T-helper 1 cell treated with Interleukin-12 subunit alpha and Interleukin-12 subunit beta and Interleukin-4 antibody, amounts not matched to agents 30 μg/mL and 1 μg/mL, for 36 hours (primary cell): ENCODE measurements at regions not wholly inside any gene's neighbourhood (a gene's known extent, or its start where the extent isn't known, plus 50 kb on each side); places are given as distances from the start of the nearest gene placed in this dataset.

Experiments used
- H3K27ac Mint-ChIP-seq: one replicate; pipeline ENCODE4 v1.8.0; 2021; ENCODE audit warnings: mild to moderate bottlenecking, mixed read lengths
- H3K27me3 Mint-ChIP-seq: one replicate; pipeline ENCODE4 v1.8.0; 2021; ENCODE audit warnings: low read depth, mixed read lengths
- H3K36me3 Mint-ChIP-seq: one replicate; pipeline ENCODE4 v1.8.0; 2021; ENCODE audit warnings: low read depth, mixed read lengths
- H3K4me1 Mint-ChIP-seq: one replicate; pipeline ENCODE4 v1.8.0; 2021; ENCODE audit warnings: low read depth, mixed read lengths
- H3K4me3 Mint-ChIP-seq: one replicate; pipeline ENCODE4 v1.8.0; 2021; ENCODE audit warnings: mild to moderate bottlenecking, moderate library complexity, mixed read lengths
- H3K9me3 Mint-ChIP-seq: one replicate; pipeline ENCODE4 v1.8.0; 2021; ENCODE audit warnings: mixed read lengths

DNA sequence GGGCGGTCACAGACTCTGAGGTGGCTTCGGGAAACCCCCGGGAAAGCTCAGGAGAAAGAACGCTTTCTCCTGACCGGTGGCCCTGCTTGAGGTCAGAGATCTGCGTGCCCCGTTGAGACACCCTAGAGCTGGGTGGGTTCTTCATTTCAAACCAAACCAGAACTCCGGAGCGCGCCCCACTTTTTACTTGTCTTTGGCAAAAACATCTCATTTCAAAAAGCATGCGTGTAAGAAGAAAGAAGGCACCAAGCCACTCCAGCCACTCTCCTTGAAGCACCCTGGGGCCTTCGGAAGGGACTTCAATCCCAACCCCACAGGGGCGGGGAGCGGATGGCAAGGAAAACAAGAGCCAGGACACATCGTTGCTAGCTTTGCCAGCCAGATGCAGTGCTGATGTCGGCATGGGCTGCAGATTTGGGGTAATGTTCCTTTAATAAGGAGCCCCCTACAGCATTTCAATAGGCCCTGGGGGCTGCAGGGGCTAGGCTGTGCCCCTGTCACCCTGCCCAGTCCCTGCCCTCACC lies 171.7 kb downstream of the ERCC6L2 start:
- no peak overlapping the region for H3K27ac Mint-ChIP-seq
- H3K36me3 Mint-ChIP-seq: no peaks in the 10 kb centered on the region
- H3K4me1 Mint-ChIP-seq: no peaks in the 10 kb centered on the region
- no peaks in the 10 kb centered on the region for H3K27me3 Mint-ChIP-seq
- H3K4me3 Mint-ChIP-seq: no peak overlapping the region
- no peaks in the 10 kb centered on the region for H3K9me3 Mint-ChIP-seq

DNA sequence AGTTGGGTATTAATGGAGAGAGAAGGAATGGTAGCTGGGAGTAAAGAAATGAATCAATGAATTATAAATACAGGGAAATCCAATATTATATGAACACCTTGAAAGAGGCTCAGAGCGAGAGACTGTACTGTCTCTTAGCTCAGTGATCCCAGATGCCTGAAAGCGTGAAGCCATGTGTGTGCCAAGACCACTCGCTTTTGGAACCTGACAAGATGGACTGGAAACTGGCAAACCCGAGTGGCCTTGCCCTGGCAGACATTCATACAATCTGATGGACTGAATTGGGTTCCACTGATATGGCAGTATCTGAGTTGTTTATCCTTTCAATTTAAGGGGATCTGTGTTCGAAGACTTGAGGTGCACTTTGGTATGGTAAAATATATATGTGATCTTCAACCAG lies 170.3 kb downstream of the ERCC6L2 start:
- no peaks in the 10 kb centered on the region for H3K9me3 Mint-ChIP-seq
- no peaks in the 10 kb centered on the region for H3K4me1 Mint-ChIP-seq
- no peak overlapping the region for H3K27ac Mint-ChIP-seq
- no peak overlapping the region for H3K4me3 Mint-ChIP-seq
- H3K36me3 Mint-ChIP-seq: no peaks in the 10 kb centered on the region
- no peaks in the 10 kb centered on the region for H3K27me3 Mint-ChIP-seq

DNA sequence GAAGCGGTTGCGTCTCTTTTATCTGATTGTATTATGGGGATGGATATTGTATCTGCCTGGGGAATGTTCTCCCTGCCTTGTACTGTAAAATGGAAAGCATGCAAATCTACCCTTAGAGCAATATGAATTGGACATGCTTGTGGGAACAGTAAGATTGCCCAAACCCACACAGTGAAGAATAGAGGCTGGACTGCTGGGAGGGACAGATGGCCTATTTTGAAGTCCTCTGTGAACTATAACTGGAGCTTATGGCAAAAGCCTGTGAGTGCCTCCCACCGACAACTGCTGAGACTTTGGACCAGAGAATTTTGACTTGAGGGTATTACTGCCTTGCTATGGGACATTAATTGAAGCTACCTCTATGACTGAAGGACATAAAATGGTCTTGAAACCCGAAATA lies 168.9 kb downstream of the ERCC6L2 start:
- peaks cover under 1% of the 10 kb centered on the region for H3K9me3 Mint-ChIP-seq
- no peak overlapping the region for H3K27ac Mint-ChIP-seq

DNA sequence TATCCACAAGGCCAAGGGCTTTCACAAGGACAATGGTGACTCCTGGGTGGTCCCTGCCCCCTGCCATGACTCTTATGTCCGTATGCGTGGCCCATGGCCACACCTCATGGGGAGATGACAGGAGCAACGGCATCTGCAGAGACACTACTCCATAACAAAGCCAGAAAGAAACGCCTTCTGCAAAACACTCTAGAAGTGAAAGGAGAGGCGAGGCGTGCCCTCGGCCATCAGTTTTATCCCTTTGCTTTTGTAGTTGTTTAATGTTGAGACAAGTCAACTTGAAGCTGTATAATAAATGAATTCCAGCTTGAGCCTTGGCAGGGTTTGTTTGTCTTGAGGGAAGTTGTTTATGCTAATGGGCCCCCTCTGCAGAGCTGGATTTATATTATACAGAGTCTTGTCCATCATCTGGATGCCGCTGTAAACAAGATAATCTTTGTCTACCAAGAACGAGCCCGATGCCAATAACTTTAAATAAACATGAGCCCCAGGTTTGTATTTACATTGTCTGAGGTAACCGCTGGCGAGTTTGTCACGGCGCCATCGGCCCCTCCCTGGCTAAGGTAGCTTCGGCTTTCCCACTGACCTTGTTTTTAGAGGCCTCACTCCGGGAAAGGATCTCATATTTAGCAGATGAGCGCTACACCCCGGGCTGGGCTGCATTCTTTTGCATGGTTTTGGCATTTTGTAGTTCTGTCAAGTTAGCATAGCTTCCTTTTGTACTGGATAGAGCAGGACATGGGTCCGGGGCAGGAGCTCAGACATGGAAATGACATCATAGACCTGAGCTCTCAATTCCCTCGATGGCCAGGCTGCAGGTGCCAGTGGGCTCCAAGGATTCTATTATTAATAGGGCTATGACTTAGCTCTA lies 165.3 kb downstream of the ERCC6L2 start:
- Mint-ChIP-seq H3K27ac (no peak overlapping the region), H3K4me3 (no peak overlapping the region), H3K9me3 (peaks cover 32% of the 10 kb centered on the region), H3K4me1 (peaks cover 4% of the 10 kb centered on the region), H3K36me3 (peaks cover 12% of the 10 kb centered on the region), H3K27me3 (no peaks in the 10 kb centered on the region)

More for the DNA sequence above, 168.9 kb downstream of the ERCC6L2 start:
- Mint-ChIP-seq H3K4me1 (no peaks in the 10 kb centered on the region), H3K36me3 (peaks cover 2% of the 10 kb centered on the region), H3K4me3 (no peak overlapping the region), H3K27me3 (no peaks in the 10 kb centered on the region)

DNA sequence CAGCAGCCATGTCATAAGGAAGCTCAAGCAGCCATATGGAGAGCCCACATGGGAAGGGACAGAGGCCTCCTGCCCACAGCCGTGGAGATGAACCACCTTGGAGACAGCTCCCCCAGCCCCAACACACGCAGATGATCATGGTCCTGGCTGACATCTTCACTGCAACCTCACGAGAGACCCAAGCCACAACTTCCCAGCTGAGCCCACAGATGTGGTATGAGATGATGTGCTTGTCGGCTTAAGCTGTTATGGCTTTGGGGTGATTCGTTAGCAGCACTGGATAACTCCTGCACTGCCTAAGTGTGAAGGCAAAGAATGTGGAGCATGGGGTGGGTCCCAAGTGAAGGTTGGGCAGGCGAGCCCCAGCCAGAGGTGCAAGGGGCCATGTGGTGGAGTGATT lies 163.4 kb downstream of the ERCC6L2 start:
- Mint-ChIP-seq H3K36me3 (peaks cover 12% of the 10 kb centered on the region), H3K27me3 (no peaks in the 10 kb centered on the region), H3K9me3 (peaks cover 38% of the 10 kb centered on the region), H3K4me1 (peaks cover 4% of the 10 kb centered on the region), H3K4me3 (no peak overlapping the region), H3K27ac (no peak overlapping the region)

DNA sequence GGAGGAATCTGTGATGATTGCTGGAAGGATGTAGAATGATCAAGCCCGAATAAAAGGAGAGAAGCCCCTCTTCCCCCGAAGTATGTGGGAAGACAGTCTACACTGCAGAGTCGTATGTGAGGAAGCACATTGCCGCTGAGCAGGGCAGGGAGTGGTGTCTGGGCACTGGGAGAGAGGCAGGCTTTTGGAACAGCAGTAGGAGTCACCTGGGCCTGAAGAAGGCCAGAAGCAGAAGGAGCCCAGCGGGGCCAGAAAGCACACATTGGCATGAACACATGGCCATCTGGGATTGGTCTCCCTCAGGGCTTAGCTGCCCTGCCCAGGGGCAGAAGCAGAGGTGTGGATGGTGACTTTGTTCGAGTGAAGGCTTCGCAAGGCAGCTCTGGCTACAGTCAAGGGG lies 162.8 kb downstream of the ERCC6L2 start:
- no peak overlapping the region for H3K27ac Mint-ChIP-seq

DNA sequence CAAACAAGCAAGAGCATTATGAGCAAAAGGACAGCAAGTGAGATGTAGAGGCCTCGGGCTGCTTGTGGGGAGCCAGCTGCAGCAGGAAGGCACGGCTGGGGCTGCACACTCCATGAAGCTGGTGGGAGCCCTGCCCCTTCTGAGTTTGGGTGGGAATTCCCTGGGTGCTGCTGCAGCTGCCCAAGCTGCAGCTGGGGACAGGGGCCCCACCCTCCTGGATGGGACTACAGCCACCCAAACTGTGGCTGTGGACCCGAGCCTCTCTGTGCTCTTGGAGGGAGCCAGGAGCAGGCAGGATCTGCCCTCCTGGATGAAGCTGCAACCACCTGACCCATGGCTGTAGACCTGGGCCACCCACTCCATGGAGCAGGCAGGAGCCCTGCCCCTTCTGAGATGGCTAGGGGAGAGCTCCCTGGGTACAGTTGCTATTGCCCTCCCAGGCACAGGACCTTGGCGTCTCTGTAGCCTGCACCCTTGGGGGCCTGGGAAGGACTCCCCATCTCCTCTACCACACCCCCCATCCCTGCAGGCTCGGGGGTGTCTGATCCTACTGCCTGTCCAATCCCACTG lies 159.1 kb downstream of the ERCC6L2 start:
- H3K27me3 Mint-ChIP-seq: peaks cover 4% of the 10 kb centered on the region
- H3K9me3 Mint-ChIP-seq: peaks cover 38% of the 10 kb centered on the region
- no peak overlapping the region for H3K4me3 Mint-ChIP-seq
- peaks cover 10% of the 10 kb centered on the region for H3K36me3 Mint-ChIP-seq
- H3K4me1 Mint-ChIP-seq: peaks cover 4% of the 10 kb centered on the region
- no peak overlapping the region for H3K27ac Mint-ChIP-seq

More for the DNA sequence above, 162.8 kb downstream of the ERCC6L2 start:
- no peaks in the 10 kb centered on the region for H3K27me3 Mint-ChIP-seq
- H3K4me3 Mint-ChIP-seq: no peak overlapping the region
- H3K9me3 Mint-ChIP-seq: peaks cover 38% of the 10 kb centered on the region
- H3K4me1 Mint-ChIP-seq: peaks cover 4% of the 10 kb centered on the region
- peaks cover 12% of the 10 kb centered on the region for H3K36me3 Mint-ChIP-seq

DNA sequence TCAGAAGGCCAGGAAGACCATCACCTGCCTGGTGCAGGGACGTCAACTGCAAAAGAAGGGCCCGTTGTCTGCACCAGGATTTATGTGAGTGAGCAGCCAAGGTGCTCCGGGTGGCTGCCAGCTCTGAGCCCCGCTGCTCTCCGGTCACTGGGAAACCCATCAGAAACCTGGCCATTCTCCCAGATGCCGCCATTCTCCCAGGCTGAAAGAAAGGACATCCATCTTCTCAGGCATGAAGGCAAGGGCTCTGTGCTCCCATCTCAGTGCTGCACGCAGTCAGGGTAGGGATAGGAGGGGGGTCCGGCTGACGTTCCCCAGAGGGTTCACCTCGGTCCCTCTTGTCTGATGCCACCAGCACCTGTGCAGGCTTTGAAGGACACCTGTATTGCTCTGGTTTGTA lies 158.4 kb downstream of the ERCC6L2 start:
- peaks cover 32% of the 10 kb centered on the region for H3K9me3 Mint-ChIP-seq
- H3K4me3 Mint-ChIP-seq: no peak overlapping the region
- peaks cover 11% of the 10 kb centered on the region for H3K27me3 Mint-ChIP-seq
- H3K27ac Mint-ChIP-seq: no peak overlapping the region
- H3K36me3 Mint-ChIP-seq: peaks cover 7% of the 10 kb centered on the region
- H3K4me1 Mint-ChIP-seq: no peaks in the 10 kb centered on the region

DNA sequence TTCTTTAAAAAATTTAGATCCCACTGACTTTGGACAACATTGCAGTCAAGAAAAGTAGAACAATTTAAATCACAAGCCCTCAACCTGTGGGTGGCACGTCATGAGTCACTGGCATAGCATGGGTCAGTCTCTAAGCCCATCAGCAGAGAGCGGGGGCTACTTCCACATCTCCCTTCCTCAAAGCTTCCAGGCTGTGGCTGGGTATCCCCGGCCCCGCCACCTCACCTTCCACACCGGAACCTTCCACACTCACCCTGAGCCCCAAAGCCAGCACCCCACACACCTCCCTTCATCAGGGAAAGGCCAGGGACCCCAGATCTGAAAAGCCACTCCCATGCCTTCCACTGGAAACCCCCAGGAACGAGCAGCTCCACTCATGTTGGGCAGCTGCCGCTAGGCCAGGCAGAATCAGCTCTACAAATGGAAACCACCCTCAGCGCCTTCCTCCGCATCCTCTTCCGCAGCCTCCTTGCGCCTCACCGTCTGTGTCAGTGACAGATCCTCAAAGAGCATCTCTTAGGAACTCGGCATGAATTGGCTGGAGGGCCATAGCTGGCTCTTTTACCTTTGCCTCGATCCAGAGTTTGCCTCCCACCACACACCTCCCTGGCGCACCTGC lies 156.5 kb downstream of the ERCC6L2 start:
- Mint-ChIP-seq H3K27ac (no peak overlapping the region), H3K9me3 (peaks cover 13% of the 10 kb centered on the region), H3K4me3 (no peak overlapping the region), H3K4me1 (peaks cover 6% of the 10 kb centered on the region), H3K36me3 (peaks cover 10% of the 10 kb centered on the region), H3K27me3 (peaks cover 25% of the 10 kb centered on the region)

DNA sequence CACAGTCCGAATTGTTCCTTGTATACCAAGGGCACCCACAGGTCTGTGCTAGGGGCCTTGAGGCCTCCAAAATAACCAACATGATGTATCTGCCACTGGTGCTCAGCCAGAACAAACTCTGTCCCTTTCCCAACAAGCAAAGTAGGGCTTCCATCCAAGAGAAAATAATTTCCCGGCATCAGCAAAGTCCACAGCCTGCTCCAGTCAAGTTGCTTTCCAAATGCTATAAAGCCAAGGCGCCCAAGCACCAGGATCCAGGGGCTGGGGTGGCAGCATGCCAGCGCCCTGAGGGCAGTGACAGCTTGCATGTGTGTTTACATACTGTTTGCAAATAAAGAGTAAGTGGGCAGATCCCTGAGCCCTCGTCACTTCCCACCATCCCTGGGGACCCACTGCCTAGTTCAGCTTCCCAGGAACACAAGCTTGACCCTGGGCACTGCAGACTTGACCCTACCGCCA lies 155.9 kb downstream of the ERCC6L2 start:
- Mint-ChIP-seq H3K27me3 (peaks cover 30% of the 10 kb centered on the region), H3K36me3 (peaks cover 14% of the 10 kb centered on the region), H3K9me3 (peaks cover 11% of the 10 kb centered on the region), H3K4me1 (peaks cover 10% of the 10 kb centered on the region), H3K4me3 (no peak overlapping the region), H3K27ac (peak overlapping the region; percentile 38)

DNA sequence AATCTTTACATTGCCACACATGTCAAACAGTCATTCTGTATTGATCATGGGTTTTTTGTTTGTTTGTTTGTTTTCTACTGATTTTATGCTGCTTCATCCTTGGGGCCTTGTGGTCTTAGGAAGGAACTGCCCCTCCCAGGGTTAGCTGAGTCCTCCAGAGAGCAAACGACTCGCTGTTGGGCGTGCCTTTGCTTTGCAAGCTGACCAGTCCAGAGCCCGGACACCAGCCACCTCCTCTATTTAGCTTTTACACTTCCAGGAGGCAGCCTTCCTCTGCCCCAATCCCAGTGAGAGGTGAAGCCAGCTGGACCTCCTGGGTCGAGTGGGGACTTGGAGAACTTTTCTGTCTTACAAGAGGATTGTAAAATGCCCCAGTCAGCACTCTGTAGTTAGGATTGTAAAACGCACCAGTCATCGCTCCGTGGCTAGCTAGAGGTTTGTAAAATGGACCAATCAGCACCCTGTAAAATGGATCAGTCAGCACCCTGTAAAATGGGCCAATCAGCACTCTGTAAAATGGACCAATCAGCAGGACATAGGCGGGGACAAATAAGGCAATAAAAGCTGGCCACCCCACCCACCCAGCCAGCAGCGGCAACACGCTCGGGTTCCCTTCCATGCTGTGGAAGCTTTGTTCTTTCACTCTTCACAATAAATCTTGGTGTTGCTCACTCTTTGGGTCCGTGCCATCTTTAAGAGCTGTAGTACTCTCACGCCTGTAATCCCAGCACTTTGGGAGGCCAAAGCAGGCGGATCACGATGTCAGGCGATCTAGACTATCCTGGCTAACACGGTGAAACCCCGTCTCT lies 154.4 kb downstream of the ERCC6L2 start:
- Mint-ChIP-seq H3K27ac (no peak overlapping the region), H3K4me1 (peaks cover 13% of the 10 kb centered on the region), H3K27me3 (peaks cover 37% of the 10 kb centered on the region), H3K9me3 (no peaks in the 10 kb centered on the region), H3K4me3 (no peak overlapping the region), H3K36me3 (peaks cover 15% of the 10 kb centered on the region)

DNA sequence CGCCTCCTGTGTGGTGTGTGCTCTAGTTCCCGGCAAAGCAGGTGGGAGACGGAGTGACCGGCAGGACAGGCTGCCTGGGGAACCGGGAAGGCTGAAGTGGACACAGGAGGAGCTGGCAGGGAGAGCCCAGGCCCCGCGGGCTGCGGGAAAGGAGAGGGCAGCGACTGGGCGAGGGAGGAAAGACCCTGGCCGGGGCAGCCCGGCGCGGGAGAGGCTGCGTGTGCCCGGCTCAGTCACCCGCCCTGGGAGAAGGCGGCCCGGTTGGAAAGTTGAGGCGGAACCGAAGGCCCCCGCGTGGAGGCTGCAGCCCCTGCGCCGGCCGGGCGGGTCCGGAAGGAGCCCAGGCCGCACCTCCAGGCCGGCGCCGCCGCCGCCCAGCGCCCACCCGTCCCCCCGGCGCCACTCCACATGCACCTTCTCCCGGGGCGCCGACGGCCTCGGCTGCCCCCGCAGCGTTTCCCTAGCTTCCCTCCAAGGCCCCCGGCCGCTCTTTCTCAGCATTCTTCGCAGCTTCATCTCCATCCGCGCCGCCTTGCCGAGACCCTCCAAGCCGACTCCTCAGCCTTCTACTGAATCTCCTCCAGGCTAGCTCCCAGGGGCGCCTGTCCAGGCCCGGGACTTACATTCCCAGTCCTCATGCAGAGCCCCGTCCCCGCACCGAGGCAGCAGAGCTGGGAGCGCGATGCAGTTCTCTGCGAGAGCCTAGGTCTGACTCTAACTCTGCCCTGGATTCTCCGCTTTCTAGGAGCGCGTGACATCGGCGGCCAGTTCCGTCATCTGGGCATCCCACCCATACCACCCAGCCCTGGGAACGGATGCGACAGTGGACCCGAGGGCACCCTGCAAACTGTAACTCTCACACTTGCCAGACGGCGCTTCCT lies 152.0 kb downstream of the ERCC6L2 start:
- peaks cover 43% of the 10 kb centered on the region for H3K27me3 Mint-ChIP-seq
- H3K4me1 Mint-ChIP-seq: peaks cover 34% of the 10 kb centered on the region
- H3K36me3 Mint-ChIP-seq: peaks cover 16% of the 10 kb centered on the region
- no peaks in the 10 kb centered on the region for H3K9me3 Mint-ChIP-seq
- peak overlapping the region; percentile 18 for H3K27ac Mint-ChIP-seq
- peak overlapping the region; percentile 46 for H3K4me3 Mint-ChIP-seq

DNA sequence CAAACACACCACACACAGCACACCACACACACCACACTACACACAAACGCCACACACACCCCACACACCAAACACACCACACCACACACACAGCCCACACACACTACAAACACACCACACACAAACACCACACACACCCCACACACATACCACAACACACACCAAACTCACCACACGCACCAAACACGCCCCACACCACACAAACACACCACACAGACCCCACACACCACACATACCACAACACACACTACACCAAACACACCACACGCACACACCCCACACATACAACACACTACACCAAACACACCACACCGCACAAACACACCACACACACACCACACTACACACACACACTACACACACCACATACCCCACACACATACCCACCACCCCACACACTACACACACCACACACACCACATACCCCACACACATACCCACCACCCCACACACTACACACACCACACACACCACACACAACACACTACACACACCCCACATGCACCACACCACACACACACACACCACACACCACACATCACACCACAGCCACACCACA lies 151.2 kb downstream of the ERCC6L2 start:
- H3K27me3 Mint-ChIP-seq: peaks cover 40% of the 10 kb centered on the region
- peak overlapping the region; percentile 84 for H3K27ac Mint-ChIP-seq
- H3K4me1 Mint-ChIP-seq: peaks cover 39% of the 10 kb centered on the region
- no peaks in the 10 kb centered on the region for H3K9me3 Mint-ChIP-seq
- H3K4me3 Mint-ChIP-seq: peak overlapping the region; percentile 22
- peaks cover 16% of the 10 kb centered on the region for H3K36me3 Mint-ChIP-seq
